CD14-positive monocyte (primary cell): ENCODE measurements at regions not wholly inside any gene's neighbourhood (a gene's known extent, or its start where the extent isn't known, plus 50 kb on each side); places are given as distances from the start of the nearest gene placed in this dataset.

Experiments used
- DNase-seq, 3 donors: peaks; one replicate each; pipeline ENCODE4 v3.0.0-alpha.2; 2011 to 2022
- H2AFZ ChIP-seq: 2 replicates; pipeline ENCODE4 v1.6.0; 2012; ENCODE audit warnings: mild to moderate bottlenecking, low read depth, low read length, inconsistent platforms; ENCODE audit not compliant: insufficient read depth, poor library complexity, severe bottlenecking
- H3K27ac ChIP-seq, 2 donors: 1 replicate in 1 of 2; 2 replicates in 1 of 2; pipeline ENCODE4 v1.5.1; 2012 to 2013; ENCODE audit warnings: low read length in 2 of 2, control low read depth in 1 of 2, inconsistent platforms in 1 of 2, low read depth in 1 of 2, mild to moderate bottlenecking in 1 of 2
- H3K27me3 ChIP-seq, 2 donors: one replicate each; pipeline versions ENCODE4 v1.6.0 to v1.6.1; 2011 to 2013; ENCODE audit warnings: low read length in 2 of 2; ENCODE audit not compliant: control insufficient read depth in 2 of 2, insufficient read depth in 2 of 2
- H3K36me3 ChIP-seq, 2 donors: replicated peaks in 1 of 2; 1 replicate in 1 of 2; 2 replicates in 1 of 2; pipeline versions ENCODE4 v1.5.1 to v1.6.1; 2012 to 2013; ENCODE audit warnings: low read length in 2 of 2, control low read depth in 1 of 2, inconsistent platforms in 1 of 2, mild to moderate bottlenecking in 1 of 2; ENCODE audit not compliant: insufficient read depth in 2 of 2, control insufficient read depth in 1 of 2
- H3K4me1 ChIP-seq, 2 donors: 1 replicate in 1 of 2; 2 replicates in 1 of 2; pipeline versions ENCODE4 v1.5.1 to v1.6.1; 2012 to 2013; ENCODE audit warnings: low read length in 2 of 2, control low read depth in 1 of 2, inconsistent platforms in 1 of 2, mild to moderate bottlenecking in 1 of 2, moderate library complexity in 1 of 2; ENCODE audit not compliant: insufficient read depth in 2 of 2, control insufficient read depth in 1 of 2
- H3K4me2 ChIP-seq: replicated peaks from 2 replicates; pipeline ENCODE3; 2012; ENCODE audit warnings: low read length, moderate library complexity, mild to moderate bottlenecking; ENCODE audit not compliant: poor library complexity, severe bottlenecking; ENCODE audit errors: extremely low read depth
- H3K4me3 ChIP-seq, 3 experiments: fragments of 200-600 bp in 1 of 3; sonication (generic) in 1 of 3; replicated peaks in 1 of 3; 1 replicate in 2 of 3; 2 replicates in 1 of 3; pipeline ENCODE4 v1.5.1; 2011 to 2013; ENCODE audit warnings: low read length in 3 of 3, mild to moderate bottlenecking in 3 of 3, control low read depth in 2 of 3, low read depth in 2 of 3, inconsistent platforms in 1 of 3, moderate library complexity in 1 of 3
- H3K79me2 ChIP-seq: 2 replicates; pipeline ENCODE4 v1.6.0; 2012; ENCODE audit warnings: mild to moderate bottlenecking, control low read depth, inconsistent platforms, low read length, moderate library complexity; ENCODE audit not compliant: insufficient read depth
- H3K9ac ChIP-seq: 2 replicates; pipeline ENCODE4 v1.6.0; 2017; ENCODE audit warnings: low read length, mild to moderate bottlenecking; ENCODE audit not compliant: insufficient read depth, poor library complexity, severe bottlenecking
- H3K9me3 ChIP-seq, 2 donors: replicated peaks in 1 of 2; 1 replicate in 1 of 2; 2 replicates in 1 of 2; pipeline versions ENCODE4 v1.5.1 to v1.6.1; 2012 to 2013; ENCODE audit warnings: low read length in 2 of 2, control low read depth in 1 of 2; ENCODE audit not compliant: control insufficient read depth in 1 of 2, insufficient read depth in 1 of 2
- H4K20me1 ChIP-seq: 2 replicates; pipeline ENCODE4 v1.6.0; 2012; ENCODE audit warnings: mild to moderate bottlenecking, low read length, control low read depth, moderate library complexity; ENCODE audit not compliant: insufficient read depth
- H3K27ac Mint-ChIP-seq, 7 donors: one replicate each; pipeline ENCODE4 v1.8.0; 2020; ENCODE audit warnings: mild to moderate bottlenecking in 7 of 7, mixed read lengths in 7 of 7, moderate library complexity in 6 of 7, inconsistent platforms in 2 of 7
- H3K27me3 Mint-ChIP-seq, 3 donors: one replicate each; pipeline ENCODE4 v1.8.0; 2021 to 2022; ENCODE audit warnings: low read depth in 3 of 3, mild to moderate bottlenecking in 3 of 3, mixed read lengths in 3 of 3, moderate library complexity in 3 of 3, inconsistent platforms in 1 of 3
- H3K36me3 Mint-ChIP-seq, 2 donors: one replicate each; pipeline ENCODE4 v1.8.0; 2020; ENCODE audit warnings: mixed read lengths in 2 of 2, inconsistent platforms in 1 of 2, mild to moderate bottlenecking in 1 of 2
- H3K4me1 Mint-ChIP-seq: one replicate; pipeline ENCODE4 v1.8.0; 2020; ENCODE audit warnings: mild to moderate bottlenecking, mixed read lengths
- H3K4me3 Mint-ChIP-seq, 2 donors: one replicate each; pipeline ENCODE4 v1.8.0; 2020; ENCODE audit warnings: mild to moderate bottlenecking in 2 of 2, mixed read lengths in 2 of 2, moderate library complexity in 1 of 2
- H3K9me3 Mint-ChIP-seq, 7 donors: one replicate each; pipeline ENCODE4 v1.8.0; 2020 to 2022; ENCODE audit warnings: mixed read lengths in 7 of 7, mild to moderate bottlenecking in 6 of 7, moderate library complexity in 6 of 7, inconsistent platforms in 2 of 7
- CTCF ChIP-seq: fragments of 200-600 bp; IDR thresholded peaks from one replicate; pipeline ENCODE4 v1.8.0; 2022; ENCODE audit warnings: antibody characterized with exemption, mild to moderate bottlenecking
- WGBS: methylation state at CpG from one replicate; pipeline ENCODE4 v1.1.5; 2013; ENCODE audit warnings: missing lambda C conversion rate; ENCODE audit not compliant: insufficient coverage; 5-methylcytosine and 5-hydroxymethylcytosine counted together
- intact Hi-C, 2 donors: fragments of 100-400 bp; cut with micrococcal nuclease; formaldehyde crosslinking; loops; one replicate each; pipeline versions ENCODE4 v1.15.0 to v1.15.1; 2023

GRCh38 chr5:107011605-107012004, 659.1 kb downstream of the EFNA5 start:
- H3K27me3 Mint-ChIP-seq: no peaks in the 10 kb centered on the region
- peaks cover 0 to 7% (median 4%) of the 10 kb centered on the region in 7 donors for H3K9me3 Mint-ChIP-seq
- WGBS: 94% methylated on average over 6 of the region's 7 CpGs
- TF ChIP-seq CTCF: no peak
- Histone ChIP-seq H2AFZ (no peak overlapping the region), H3K27ac (no peak overlapping the region), H4K20me1 (no peaks in the 10 kb centered on the region), H3K9me3 (no peaks in the 10 kb centered on the region), H3K4me3 (no peak overlapping the region), H3K9ac (no peak overlapping the region), H3K4me1 (no peaks in the 10 kb centered on the region), H3K27me3 (no peaks in the 10 kb centered on the region), H3K4me2 (no peak overlapping the region), H3K79me2 (no peaks in the 10 kb centered on the region), H3K36me3 (no peaks in the 10 kb centered on the region)
- no peak overlapping the region for H3K4me3 Mint-ChIP-seq
- H3K27ac Mint-ChIP-seq: no peak overlapping the region
- intact Hi-C loops: no loop called here
- no peaks in the 10 kb centered on the region for H3K36me3 Mint-ChIP-seq
- H3K4me1 Mint-ChIP-seq: no peaks in the 10 kb centered on the region
- DNase-seq: no peak

GRCh38 chr5:107010060-107010459, 660.7 kb downstream of the EFNA5 start:
- no peaks in the 10 kb centered on the region for H3K36me3 ChIP-seq
- WGBS: 94% methylated on average over 3 of the region's 6 CpGs
- TF ChIP-seq CTCF: no peak

More at GRCh38 chr5:107010060-107010459, 660.7 kb downstream of the EFNA5 start:
- Mint-ChIP-seq H3K36me3 (no peaks in the 10 kb centered on the region), H3K27ac (no peak overlapping the region), H3K4me3 (no peak overlapping the region), H3K9me3 (peaks cover 0 to 7% (median 4%) of the 10 kb centered on the region in 7 donors), H3K4me1 (no peaks in the 10 kb centered on the region), H3K27me3 (no peaks in the 10 kb centered on the region)
- Histone ChIP-seq H3K27me3 (no peaks in the 10 kb centered on the region), H3K9me3 (no peaks in the 10 kb centered on the region), H3K4me1 (no peaks in the 10 kb centered on the region), H3K4me2 (no peak overlapping the region), H3K27ac (no peak overlapping the region), H3K9ac (no peak overlapping the region), H2AFZ (no peak overlapping the region), H3K4me3 (no peak overlapping the region), H3K79me2 (no peaks in the 10 kb centered on the region), H4K20me1 (no peaks in the 10 kb centered on the region)
- intact Hi-C loops: no loop called here
- no peak for DNase-seq
